ENCODE measurements at regions not wholly inside any gene's neighbourhood (a gene's known extent, or its start where the extent isn't known, plus 50 kb on each side); places are given as distances from the start of the nearest gene placed in this dataset.
"Not testable (repeated sequence)": the region's sequence is repeated elsewhere in the genome, so short reads cannot be mapped to it uniquely, and the experiment has no call there.

DNA sequence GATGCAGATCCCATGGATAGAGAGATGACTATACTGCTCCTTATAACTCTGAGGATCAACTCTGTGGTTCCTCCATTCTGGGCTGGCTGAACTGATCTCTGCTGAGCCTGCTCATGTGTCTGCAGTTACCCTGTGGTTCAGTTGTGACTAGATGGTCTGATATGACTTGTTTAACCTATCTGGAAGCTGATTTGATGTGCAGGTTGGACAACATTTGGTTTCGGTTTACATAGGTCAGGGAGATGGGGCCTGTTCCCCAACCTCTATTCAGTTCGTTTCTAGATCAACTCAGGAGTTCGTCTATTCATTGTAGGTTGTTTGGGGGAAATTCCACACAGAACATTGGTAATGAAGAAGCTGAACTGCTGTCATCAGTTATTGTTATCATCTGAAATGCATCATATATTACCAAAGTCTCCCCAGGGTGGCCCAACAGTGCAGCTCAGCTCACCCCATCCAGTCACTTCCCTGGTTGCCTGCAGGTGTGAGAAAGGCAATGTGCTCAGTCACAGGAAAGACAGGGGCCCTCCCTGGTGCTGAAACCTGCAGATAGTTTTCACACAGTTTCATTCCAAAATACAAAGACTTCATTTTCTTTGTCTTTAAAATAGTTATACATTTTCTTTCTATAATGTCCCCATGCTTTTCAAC, 415.0 kb downstream of the RPIA start:
- not testable (repeated sequence) for DNase-seq (ENCODE audit: extremely low read depth, low read depth)

DNA sequence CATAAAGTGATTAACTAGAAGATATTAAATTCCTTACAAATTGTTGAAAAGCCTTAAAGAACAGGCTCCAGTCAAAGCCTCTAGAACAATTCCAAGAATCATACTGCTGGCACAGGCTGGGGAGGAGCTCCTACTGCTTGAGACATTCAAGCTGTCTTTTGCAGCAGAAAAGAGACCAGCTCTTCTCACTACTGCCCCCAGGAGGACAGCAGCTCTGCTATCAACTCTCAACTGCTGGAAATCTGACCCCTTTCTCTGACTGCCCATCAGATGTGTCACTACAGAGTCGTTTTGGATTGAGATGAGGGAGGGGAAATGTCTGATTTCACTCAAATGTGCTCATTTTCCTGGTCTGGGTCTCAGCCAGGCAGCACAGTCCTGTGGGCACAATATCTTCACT, 421.0 kb downstream of the RPIA start:
- TF ChIP-seq, protein P1, sequence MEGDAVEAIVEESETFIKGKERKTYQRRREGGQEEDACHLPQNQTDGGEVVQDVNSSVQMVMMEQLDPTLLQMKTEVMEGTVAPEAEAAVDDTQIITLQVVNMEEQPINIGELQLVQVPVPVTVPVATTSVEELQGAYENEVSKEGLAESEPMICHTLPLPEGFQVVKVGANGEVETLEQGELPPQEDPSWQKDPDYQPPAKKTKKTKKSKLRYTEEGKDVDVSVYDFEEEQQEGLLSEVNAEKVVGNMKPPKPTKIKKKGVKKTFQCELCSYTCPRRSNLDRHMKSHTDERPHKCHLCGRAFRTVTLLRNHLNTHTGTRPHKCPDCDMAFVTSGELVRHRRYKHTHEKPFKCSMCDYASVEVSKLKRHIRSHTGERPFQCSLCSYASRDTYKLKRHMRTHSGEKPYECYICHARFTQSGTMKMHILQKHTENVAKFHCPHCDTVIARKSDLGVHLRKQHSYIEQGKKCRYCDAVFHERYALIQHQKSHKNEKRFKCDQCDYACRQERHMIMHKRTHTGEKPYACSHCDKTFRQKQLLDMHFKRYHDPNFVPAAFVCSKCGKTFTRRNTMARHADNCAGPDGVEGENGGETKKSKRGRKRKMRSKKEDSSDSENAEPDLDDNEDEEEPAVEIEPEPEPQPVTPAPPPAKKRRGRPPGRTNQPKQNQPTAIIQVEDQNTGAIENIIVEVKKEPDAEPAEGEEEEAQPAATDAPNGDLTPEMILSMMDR (IDR thresholded peaks at IDR 0.05; ENCODE audit: low read depth, low read length) = peak; percentile 32
- not testable (repeated sequence) for DNase-seq (ENCODE audit: extremely low read depth, low read depth)

DNA sequence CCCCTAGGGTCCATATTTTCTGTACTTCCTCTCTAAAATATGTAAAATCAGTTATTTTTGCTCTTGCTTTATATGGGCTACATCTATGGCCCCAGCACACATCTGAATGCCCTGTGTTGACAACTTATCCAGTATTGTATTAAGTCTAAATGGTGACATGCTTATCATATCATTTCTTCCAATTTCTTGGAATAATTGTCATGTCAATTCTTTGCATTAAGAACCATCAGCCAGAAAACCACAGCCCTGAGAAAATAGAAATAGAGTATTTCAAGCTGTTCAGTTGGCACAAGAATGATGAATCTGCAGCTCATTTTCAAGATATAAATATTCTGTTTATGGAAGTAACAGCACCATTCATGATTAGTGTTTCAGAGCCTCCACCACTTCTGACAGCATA, 421.8 kb downstream of the RPIA start:
- not testable (repeated sequence) for DNase-seq (ENCODE audit: extremely low read depth, low read depth)

DNA sequence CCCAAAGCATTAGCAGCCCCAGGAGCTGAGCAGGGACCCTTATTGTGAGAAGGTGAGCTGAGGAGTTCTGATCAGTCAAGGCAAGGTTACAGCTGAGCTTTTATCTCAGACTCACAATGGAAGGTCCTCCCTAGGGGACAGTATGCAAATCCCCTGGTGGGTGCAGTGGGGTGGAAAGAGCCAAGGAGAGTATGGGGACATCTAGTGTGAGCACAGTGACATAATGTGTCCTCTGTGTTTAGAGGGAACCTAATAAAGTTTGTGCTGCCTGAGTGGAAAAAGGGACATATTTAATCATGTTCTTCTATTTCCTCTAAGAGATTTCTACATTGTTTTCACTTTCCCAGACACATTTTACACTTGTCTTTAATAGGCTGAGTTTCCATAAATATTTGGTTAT, 438.0 kb downstream of the RPIA start:
- not testable (repeated sequence) for DNase-seq (ENCODE audit: extremely low read depth, low read depth)

DNA sequence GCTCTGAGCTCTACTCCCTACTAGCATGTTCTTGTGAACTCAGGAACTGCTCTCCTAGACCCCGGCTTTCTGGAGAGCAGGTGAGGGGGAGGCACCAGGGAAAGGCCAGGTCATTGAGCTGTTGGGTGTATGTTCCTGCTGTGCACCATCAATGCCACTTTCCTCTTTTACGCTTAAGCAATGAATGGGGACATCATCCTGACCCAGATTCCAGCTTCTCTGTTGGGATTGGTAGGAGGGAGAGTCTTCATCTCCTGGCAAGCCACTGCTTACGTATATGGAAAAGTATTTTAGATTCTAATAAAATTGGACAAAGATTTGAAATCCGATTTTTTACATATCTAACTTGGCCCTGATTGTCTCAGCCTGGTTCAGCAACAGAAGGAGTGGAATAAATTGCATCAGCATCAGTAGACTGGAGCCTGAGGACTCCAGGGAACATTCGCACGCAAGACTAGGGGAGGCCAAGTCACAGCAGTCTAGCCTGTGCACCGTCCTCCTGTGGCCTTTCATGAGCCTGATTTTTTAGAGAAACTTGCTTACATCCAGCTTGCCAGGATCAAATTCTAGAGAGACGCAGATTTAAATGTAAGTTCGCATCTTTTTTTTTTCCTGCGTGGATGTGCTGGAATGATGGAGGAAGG, 439.3 kb downstream of the RPIA start:
- not testable (repeated sequence) for DNase-seq (ENCODE audit: extremely low read depth, low read depth)

DNA sequence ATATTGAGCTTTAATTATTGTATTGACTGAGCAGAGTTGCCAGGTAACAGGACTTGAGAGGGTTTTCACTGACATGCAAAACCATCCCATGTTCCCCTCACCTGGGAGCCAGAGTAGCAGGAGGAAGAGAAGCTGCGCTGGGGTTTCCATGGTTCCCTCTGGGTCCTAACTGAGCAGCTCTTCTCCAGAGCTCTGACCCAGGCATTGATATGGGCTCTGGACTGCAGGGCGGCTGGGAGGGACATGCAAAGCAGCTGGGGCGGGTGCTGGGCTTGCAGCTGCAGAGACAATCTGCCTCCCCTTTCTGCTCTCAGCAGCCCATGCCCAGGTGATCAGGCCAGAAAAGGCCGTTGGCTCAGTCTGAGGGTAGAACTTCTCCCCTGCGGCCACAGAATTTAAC, 451.5 kb downstream of the RPIA start:
- DNase-seq (ENCODE audit: extremely low read depth, low read depth) = not testable (repeated sequence)

DNA sequence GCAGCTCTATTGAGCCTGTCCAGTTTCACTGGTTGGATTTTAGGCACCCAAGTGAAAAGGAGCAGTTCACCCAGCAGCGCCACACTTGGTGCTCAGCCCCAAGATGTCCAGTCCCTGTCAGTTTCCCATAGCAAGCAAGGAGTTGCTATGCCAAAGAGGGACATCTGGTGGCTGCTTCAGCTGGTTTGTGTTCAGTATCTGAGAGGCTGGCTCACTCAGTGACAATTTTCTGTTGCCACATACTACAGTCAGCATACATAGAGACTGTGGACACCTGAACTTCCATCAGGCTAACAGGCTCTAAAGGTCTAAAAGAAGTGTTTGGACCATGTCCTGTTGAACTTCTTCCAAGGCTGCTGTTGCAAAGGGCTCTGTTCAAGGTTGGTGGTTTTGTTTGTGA, 453.9 kb downstream of the RPIA start:
- not testable (repeated sequence) for DNase-seq (ENCODE audit: extremely low read depth, low read depth)

DNA sequence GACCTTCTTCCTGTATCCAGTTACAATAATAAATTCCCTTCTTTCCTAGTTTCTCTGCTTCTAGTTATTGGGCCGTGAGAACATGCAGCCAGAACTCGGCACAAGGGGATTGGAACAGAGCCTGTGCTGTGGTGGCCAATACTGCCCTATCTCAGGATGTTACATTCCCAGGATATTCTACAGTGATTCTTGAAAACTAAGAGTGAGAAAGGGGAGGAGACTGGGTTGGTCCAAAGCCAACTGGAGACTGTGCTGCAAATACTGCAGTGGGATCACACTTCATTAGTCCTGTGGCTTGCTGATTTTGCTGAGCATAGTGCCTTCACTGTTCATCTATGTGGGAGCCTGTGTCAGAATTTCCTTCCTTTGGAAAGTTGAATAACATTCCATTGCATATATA, 456.8 kb downstream of the RPIA start:
- DNase-seq (ENCODE audit: extremely low read depth, low read depth) = not testable (repeated sequence)

DNA sequence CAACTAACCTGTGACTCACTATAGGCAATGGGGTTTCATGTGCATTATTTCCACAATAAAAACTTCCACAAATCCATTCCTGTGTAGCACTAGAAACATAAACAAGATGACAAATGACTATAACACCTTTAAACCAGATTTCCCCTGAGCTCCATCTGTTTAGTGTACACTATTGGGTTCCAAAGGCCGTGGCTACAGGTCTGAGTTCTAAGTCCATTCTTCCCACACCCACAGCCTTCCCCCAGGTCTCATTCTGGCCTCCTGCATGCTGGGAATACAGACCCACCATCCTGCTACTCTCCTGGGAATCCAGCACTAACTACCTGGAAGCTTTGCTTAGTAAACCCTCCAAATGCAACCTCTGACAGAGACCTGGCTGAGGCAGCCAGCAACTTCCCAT, 460.2 kb downstream of the RPIA start:
- not testable (repeated sequence) for DNase-seq (ENCODE audit: extremely low read depth, low read depth)

DNA sequence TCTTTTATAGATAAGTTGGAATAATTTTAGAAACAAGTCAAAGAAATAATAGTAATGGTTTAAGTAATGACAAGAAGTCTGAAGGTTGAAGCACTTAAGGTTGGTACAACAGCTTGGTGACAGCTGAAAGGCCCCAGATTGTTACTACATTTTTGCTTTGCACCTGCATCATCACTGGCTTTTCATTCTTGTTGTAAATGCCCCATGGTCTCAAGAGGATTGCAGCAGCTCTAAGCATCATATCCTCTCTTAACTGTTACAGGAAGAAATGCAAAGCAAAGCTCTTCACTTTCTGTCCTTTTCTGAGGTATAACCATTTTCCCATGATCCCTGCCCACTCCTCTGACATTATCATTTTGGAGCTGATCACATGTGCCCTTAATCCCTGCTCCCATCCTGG, 461.0 kb downstream of the RPIA start:
- DNase-seq (ENCODE audit: extremely low read depth, low read depth) = not testable (repeated sequence)

DNA sequence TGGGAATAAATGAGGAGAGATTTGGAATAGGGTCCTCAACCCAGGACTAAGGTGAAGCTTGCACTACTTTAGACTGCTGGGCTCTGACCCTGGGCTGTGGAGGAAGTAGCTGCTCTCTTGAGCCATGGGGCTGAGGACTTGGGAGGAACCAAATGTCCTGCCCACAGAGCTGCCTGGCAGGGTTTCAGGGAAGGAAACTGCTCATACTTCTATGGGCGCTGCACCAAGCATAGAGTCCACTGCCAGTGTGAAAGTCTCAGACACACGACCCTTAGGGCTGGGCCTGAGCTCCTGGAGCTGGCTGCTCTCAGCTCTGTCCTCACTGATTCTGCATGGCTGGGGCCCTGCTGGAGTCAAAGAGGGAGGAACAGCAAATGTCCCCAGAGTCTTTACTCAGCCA, 461.7 kb downstream of the RPIA start:
- not testable (repeated sequence) for DNase-seq (ENCODE audit: extremely low read depth, low read depth)

DNA sequence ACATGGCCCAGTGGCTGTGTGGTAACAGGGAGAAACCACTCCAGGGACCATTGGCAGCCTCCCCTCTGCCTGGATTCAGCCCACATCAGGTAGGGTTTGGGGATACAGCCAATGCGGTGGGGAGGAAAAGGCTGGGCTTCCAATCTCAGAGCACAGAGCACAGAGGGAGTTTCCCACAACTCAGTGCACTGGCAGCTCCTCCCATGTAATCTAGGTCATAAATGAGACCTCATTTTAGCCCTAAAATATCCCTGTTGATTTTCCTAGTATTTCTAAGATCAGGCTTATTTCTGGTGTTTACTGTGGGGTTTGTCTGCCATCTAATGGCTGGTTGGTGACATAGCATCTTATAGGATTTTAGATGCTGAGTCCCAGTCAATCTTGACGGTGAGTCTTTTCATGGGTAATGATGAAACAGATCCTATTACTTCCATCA, 462.8 kb downstream of the RPIA start:
- not testable (repeated sequence) for DNase-seq (ENCODE audit: extremely low read depth, low read depth)

DNA sequence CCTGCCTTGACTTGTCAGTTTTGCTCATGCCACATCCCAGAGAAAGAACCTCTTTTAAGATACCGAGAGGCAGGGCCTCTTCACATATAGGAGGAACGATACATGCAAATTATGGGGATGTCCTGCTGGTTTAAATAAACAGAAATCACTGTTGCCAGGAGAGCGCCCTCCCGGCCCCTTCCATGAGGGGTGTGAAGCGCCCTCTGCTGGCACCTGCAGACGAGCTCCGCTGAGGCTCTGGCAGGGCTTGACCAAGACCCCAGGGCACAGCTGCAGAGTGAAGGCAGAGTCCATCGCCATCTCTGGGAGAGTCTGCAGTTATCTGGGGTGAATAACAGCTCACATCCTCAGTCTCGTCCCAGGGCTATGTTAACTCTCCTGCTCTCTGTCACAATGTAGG, 468.8 kb downstream of the RPIA start:
- DNase-seq (ENCODE audit: extremely low read depth, low read depth) = not testable (repeated sequence)

DNA sequence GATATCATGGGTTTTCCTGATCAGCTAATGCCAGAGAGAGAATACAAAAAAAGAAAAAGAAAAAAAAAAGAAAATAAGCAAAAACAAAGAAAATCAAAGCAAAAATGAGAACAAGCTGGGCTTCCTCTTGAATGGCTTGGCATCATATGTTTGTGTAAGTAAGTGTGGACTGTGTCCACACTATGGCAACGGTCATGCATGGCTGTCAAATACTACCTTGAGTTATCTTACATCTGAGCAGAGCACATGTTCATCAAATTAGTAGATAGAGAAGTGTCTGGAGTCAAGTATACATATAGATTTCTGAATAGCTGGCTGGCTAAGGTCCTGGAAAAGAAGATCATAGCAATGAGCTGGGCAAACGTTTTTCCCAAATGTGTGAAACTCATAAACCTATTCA, 470.2 kb downstream of the RPIA start:
- not testable (repeated sequence) for DNase-seq (ENCODE audit: extremely low read depth, low read depth)

DNA sequence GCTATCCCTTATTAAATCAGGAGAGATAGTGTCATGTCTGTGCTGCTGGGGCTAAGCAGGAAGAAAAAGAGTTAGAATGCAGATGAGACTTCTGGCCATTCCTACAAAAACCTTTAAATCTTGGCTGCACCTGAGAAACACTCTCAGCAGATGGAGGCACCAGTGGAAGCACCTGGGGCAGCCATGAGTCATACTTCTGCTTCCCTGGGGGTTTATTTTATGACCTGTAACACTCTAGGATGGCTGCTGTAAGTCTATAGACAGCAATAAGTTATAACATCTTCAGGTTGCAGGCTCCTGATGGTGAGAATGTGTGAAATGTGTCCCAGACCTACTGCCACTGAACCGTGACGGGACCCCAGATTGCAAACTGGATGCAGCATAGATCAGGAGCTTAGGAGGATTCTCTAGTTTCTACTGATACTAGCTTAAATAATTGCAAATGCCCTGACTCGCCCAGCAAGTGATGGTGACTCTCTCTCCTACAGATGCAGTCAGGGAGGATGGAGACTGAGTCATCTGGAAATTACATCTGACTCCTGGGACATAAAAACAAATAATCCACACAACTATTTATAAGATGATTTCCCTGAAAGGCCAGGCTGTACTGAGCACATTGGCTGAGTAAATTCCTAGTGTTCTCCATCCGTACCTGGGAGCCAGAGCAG, 479.2 kb downstream of the RPIA start:
- not testable (repeated sequence) for DNase-seq (ENCODE audit: extremely low read depth, low read depth)

DNA sequence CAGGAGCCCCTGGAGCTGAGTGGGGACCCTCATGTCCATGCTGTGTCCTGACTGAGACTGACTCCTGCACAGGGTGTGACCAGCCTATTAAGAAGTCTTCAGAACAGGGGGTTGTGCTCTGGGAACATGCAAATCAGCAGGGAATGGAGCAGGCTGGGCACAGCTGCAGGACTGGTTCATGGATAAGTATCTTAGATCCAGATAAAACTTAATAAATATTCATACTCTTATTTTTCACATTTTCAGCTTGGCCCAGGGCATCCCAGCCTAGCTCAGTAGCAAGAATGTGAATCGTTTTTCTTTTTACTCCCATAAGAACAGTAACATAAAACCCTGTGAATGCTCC, 479.7 kb downstream of the RPIA start:
- not testable (repeated sequence) for DNase-seq (ENCODE audit: extremely low read depth, low read depth)

DNA sequence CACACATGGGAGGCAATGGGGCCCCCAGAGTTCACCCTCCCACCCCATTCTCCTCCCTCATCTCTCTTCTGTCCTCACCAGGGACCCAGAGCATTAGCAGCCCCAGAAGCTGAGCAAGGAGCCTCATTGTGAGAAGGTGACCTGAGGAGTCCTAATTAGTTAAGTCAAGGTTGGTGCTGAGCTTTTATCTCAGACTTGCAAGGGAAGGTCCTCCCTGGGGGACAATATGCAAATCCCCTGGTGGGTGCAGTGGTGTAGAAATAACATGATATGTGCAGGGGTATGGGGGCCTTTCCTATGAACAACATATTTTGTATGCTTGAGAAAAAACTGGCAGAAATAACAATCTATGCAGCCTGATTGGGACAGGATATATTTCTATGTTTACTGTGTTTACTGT, 485.5 kb downstream of the RPIA start:
- DNase-seq (ENCODE audit: extremely low read depth, low read depth) = not testable (repeated sequence)

DNA sequence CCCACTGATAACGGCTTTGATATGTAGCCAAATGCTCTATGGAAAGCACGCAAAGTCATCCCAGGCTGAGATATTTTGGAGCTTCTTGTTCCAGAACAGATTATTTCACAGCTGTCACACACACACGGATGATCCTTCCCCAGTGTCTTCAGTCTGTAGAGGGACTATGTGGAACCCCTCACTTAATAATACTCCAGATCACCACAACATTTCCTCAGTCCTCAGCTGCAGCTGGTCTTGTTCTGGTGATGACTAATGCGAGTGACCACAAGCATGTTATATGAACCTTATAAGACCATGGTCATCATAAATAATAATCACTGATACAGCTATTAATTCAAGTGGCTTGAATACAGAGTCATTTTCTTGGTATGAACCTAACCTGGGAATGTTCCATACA, 490.7 kb downstream of the RPIA start:
- not testable (repeated sequence) for DNase-seq (ENCODE audit: extremely low read depth, low read depth)

DNA sequence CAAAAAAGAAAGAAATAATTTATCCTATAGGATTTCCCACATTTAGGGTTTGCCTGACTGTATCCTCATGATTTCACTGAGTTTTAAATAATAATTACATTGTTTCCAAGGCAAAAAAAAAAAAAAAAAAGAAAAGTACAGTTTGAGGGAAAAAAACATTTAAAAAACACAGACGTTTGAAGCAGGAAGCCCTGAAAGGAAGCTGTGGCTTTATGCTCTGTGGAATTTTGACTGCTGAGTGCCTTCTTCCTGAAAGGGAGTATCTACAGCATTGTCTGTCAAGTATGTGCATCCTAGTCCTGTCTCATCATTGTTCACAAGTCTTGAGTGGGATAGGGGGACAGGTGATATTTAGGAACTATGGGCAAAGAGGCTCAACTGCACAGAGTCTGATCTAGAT, 493.3 kb downstream of the RPIA start:
- DNase-seq (ENCODE audit: extremely low read depth, low read depth) = not testable (repeated sequence)

DNA sequence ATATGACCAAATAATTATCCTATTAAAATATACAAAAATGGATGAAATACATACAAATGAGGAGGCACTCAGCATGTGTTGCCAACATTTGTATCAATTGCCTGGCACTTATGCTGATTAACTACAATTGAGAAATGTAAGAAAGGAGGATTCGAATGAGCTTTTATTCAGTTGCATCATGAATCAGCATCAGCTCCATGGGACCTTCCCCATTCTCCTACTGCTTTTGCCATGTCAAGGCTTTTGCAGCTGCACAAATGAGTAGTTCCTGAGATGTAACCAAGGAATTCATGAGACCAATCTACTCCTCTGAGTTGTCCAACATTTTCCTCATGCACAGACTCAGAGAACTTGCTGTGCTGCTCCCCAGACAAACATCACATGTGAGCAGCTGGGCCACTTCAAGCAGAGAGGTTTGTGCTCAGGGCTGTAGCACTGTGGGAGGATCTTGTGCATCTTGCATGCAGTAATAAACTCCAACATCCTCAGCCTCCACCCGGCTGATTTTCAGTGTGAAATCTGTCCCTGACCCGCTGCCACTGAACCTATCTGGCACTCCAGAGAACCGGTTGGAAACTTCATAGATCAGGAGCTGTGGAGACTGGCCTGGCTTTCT, 504.3 kb downstream of the RPIA start:
- not testable (repeated sequence) for DNase-seq (ENCODE audit: extremely low read depth, low read depth)
